GM18502 (cell line): ENCODE measurements at regions not wholly inside any gene's neighbourhood (a gene's known extent, or its start where the extent isn't known, plus 50 kb on each side); places are given as distances from the start of the nearest gene placed in this dataset.

ENCODE experiments used
- ATAC-seq: cut with Tn5 transposase; IDR thresholded peaks from one replicate; pipeline ENCODE4 v1.9.1; 2021; ENCODE audit warnings: mild to moderate bottlenecking; ENCODE audit not compliant: unreplicated experiment, poor library complexity

- ATAC-seq, result no peak
Measured at GRCh38 chr12:114954511-114955055, 270.6 kb upstream of the TBX3 start.

GRCh38 chr12:114952573-114953271 is 268.7 kb upstream of the TBX3 start:
- no peak for ATAC-seq

- no peak for ATAC-seq
Measured at GRCh38 chr12:114949058-114949820, 265.3 kb upstream of the TBX3 start.

GRCh38 chr12:114945351-114945750 is 261.4 kb upstream of the TBX3 start:
- ATAC-seq, result no peak

GRCh38 chr12:114944736-114945135 is 260.8 kb upstream of the TBX3 start:
- ATAC-seq, result no peak

- ATAC-seq, result no peak
Measured at GRCh38 chr12:114943601-114944000, 259.6 kb upstream of the TBX3 start.

GRCh38 chr12:114938487-114939210 is 254.7 kb upstream of the TBX3 start:
- ATAC-seq, result no peak

GRCh38 chr12:114936148-114937079 is 252.4 kb upstream of the TBX3 start:
- ATAC-seq, result no peak

- ATAC-seq, result no peak
Measured at GRCh38 chr12:114935658-114936057, 251.7 kb upstream of the TBX3 start.

GRCh38 chr12:114933428-114934160 is 249.6 kb upstream of the TBX3 start:
- no peak for ATAC-seq

- ATAC-seq, result no peak
Measured at GRCh38 chr12:114932806-114933205, 248.8 kb upstream of the TBX3 start.

GRCh38 chr12:114931025-114931424 is 247.1 kb upstream of the TBX3 start:
- no peak for ATAC-seq

GRCh38 chr12:114926341-114926740 is 242.4 kb upstream of the TBX3 start:
- ATAC-seq, result no peak

- no peak for ATAC-seq
Measured at GRCh38 chr12:114924946-114925475, 241.0 kb upstream of the TBX3 start.

GRCh38 chr12:114921781-114922180 is 237.8 kb upstream of the TBX3 start:
- no peak for ATAC-seq

- ATAC-seq, result no peak
Measured at GRCh38 chr12:114920771-114921554, 237.0 kb upstream of the TBX3 start.

GRCh38 chr12:114919479-114919878 is 235.5 kb upstream of the TBX3 start:
- no peak for ATAC-seq

- ATAC-seq, result no peak
Measured at GRCh38 chr12:114918535-114919233, 234.7 kb upstream of the TBX3 start.
